Small intestine (tissue), 7 donors: ENCODE measurements at regions not wholly inside any gene's neighbourhood (a gene's known extent, or its start where the extent isn't known, plus 50 kb on each side); places are given as distances from the start of the nearest gene placed in this dataset.

Source experiments
- DNase-seq, 2 donors: peaks; one replicate each; pipeline versions ENCODE4 v3.0.0 to v3.0.0-alpha.2; 2013
- FAIRE-seq: peaks from 2 replicates; lab custom pipeline; 2012; peaks lifted over from hg19 to GRCh38; lab: Jason Lieb, UNC
- H3K27ac ChIP-seq, 3 donors: one replicate each; pipeline ENCODE4 v1.5.1; 2013; ENCODE audit warnings: low read length in 2 of 3, mild to moderate bottlenecking in 2 of 3, control low read depth in 1 of 3, inconsistent platforms in 1 of 3, low read depth in 1 of 3, moderate library complexity in 1 of 3
- H3K27me3 ChIP-seq, 3 donors: one replicate each; pipeline ENCODE4 v1.6.1; 2013; ENCODE audit warnings: low read length in 3 of 3, inconsistent platforms in 1 of 3; ENCODE audit not compliant: control insufficient read depth in 3 of 3, insufficient read depth in 3 of 3
- H3K36me3 ChIP-seq, 3 donors: one replicate each; pipeline ENCODE4 v1.6.1; 2013; ENCODE audit warnings: low read length in 3 of 3, inconsistent platforms in 1 of 3, low read depth in 1 of 3, mild to moderate bottlenecking in 1 of 3, moderate library complexity in 1 of 3; ENCODE audit not compliant: control insufficient read depth in 3 of 3, insufficient read depth in 2 of 3
- H3K4me1 ChIP-seq, 3 donors: one replicate each; pipeline ENCODE4 v1.6.1; 2013; ENCODE audit warnings: low read length in 2 of 3, inconsistent platforms in 1 of 3, low read depth in 1 of 3, mild to moderate bottlenecking in 1 of 3, moderate library complexity in 1 of 3; ENCODE audit not compliant: control insufficient read depth in 3 of 3, insufficient read depth in 2 of 3
- H3K4me3 ChIP-seq, 3 donors: one replicate each; pipeline ENCODE4 v1.5.1; 2013; ENCODE audit warnings: low read length in 3 of 3, control low read depth in 1 of 3, inconsistent platforms in 1 of 3, low read depth in 1 of 3, mild to moderate bottlenecking in 1 of 3, moderate library complexity in 1 of 3
- H3K9me3 ChIP-seq, 2 donors: one replicate each; pipeline ENCODE4 v1.6.1; 2013; ENCODE audit warnings: low read depth in 1 of 2, low read length in 1 of 2; ENCODE audit not compliant: control insufficient read depth in 2 of 2, insufficient read depth in 1 of 2
- WGBS, 3 donors: extraction: QIAGEN DNeasy Blood & Tissue Kit; methylation state at CpG; one replicate each; pipeline ENCODE4 v1.1.7; 2013; 5-methylcytosine and 5-hydroxymethylcytosine counted together
- donor health status: healthy with polysubstance abuse.
- donor health status: control.
- donor health status: control.
- donor health status: Bipolar disorder and iron deficiency.
- donor health status: healthy.

- no peaks in the 10 kb centered on the region for H3K9me3 ChIP-seq
- WGBS, 3 donors = 80 to 86% (median 85%) methylated on average over 6 of the region's 6 CpGs
- peak overlapping the region in 1 of 3 donors; percentile 52 for H3K27ac ChIP-seq
- FAIRE-seq (no peak), DNase-seq (no peak)
- no peaks in the 10 kb centered on the region for H3K36me3 ChIP-seq
- H3K27me3 ChIP-seq = no peaks in the 10 kb centered on the region
- H3K4me1 ChIP-seq = peaks cover 0 to 4% (median 0%) of the 10 kb centered on the region in 3 donors
- H3K4me3 ChIP-seq = no peak overlapping the region
Measured at GRCh38 chr2:230644356-230644935, 68.2 kb upstream of the CAB39 start.

- H3K27ac ChIP-seq = no peak overlapping the region
- no peaks in the 10 kb centered on the region for H3K36me3 ChIP-seq
- no peaks in the 10 kb centered on the region for H3K9me3 ChIP-seq
- FAIRE-seq (no peak), DNase-seq (no peak)
- no peaks in the 10 kb centered on the region for H3K27me3 ChIP-seq
- WGBS, 3 donors = 81 to 87% (median 87%) methylated on average over 8 of the region's 8 CpGs
- peaks cover 0 to 2% (median 0%) of the 10 kb centered on the region in 3 donors for H3K4me1 ChIP-seq
- no peak overlapping the region for H3K4me3 ChIP-seq
Measured at GRCh38 chr2:230648356-230648755, 64.3 kb upstream of the CAB39 start.

- DNase-seq (no peak), FAIRE-seq (no peak)
- Histone ChIP-seq H3K4me3 (no peak overlapping the region), H3K27me3 (no peaks in the 10 kb centered on the region), H3K4me1 (no peaks in the 10 kb centered on the region), H3K9me3 (no peaks in the 10 kb centered on the region), H3K27ac (no peak overlapping the region), H3K36me3 (no peaks in the 10 kb centered on the region)
- 63 to 70% (median 68%) methylated on average over 7 of the region's 7 CpGs for WGBS, 3 donors
Measured at GRCh38 chr2:230650585-230651137, 62.0 kb upstream of the CAB39 start.

GRCh38 chr2:230654057-230654456, 58.6 kb upstream of the CAB39 start:
- no peak for FAIRE-seq
- no peak for DNase-seq
- WGBS, 3 donors = 83 to 89% (median 87%) methylated on average over 7 of the region's 7 CpGs
- no peaks in the 10 kb centered on the region for H3K36me3 ChIP-seq
- H3K9me3 ChIP-seq = no peaks in the 10 kb centered on the region
- no peak overlapping the region for H3K4me3 ChIP-seq
- H3K27ac ChIP-seq = no peak overlapping the region
- H3K27me3 ChIP-seq = no peaks in the 10 kb centered on the region
- no peaks in the 10 kb centered on the region for H3K4me1 ChIP-seq

- no peaks in the 10 kb centered on the region for H3K27me3 ChIP-seq
- no peak overlapping the region for H3K27ac ChIP-seq
- 92 to 94% (median 94%) methylated on average over 12 of the region's 12 CpGs for WGBS, 3 donors
- no peak for DNase-seq
- no peaks in the 10 kb centered on the region for H3K36me3 ChIP-seq
- no peak for FAIRE-seq
- H3K9me3 ChIP-seq = no peaks in the 10 kb centered on the region
- no peak overlapping the region for H3K4me3 ChIP-seq
- no peaks in the 10 kb centered on the region for H3K4me1 ChIP-seq
Measured at GRCh38 chr2:230657462-230657861, 55.2 kb upstream of the CAB39 start.

- Histone ChIP-seq H3K4me3 (no peak overlapping the region), H3K27me3 (no peaks in the 10 kb centered on the region), H3K9me3 (no peaks in the 10 kb centered on the region), H3K4me1 (no peaks in the 10 kb centered on the region), H3K36me3 (no peaks in the 10 kb centered on the region), H3K27ac (no peak overlapping the region)
- 88 to 97% (median 89%) methylated on average over 10 of the region's 10 CpGs for WGBS, 3 donors
- DNase-seq (no peak), FAIRE-seq (no peak)
Measured at GRCh38 chr2:230657906-230658305, 54.7 kb upstream of the CAB39 start.

- FAIRE-seq = no peak
- no peak for DNase-seq
- 79 to 89% (median 82%) methylated on average over 1 of the region's 1 CpG for WGBS, 3 donors
- Histone ChIP-seq H3K4me3 (no peak overlapping the region), H3K36me3 (no peaks in the 10 kb centered on the region), H3K27ac (peak overlapping the region in 1 of 3 donors; percentile 9), H3K27me3 (no peaks in the 10 kb centered on the region), H3K9me3 (no peaks in the 10 kb centered on the region), H3K4me1 (no peaks in the 10 kb centered on the region)
Measured at GRCh38 chr2:230658577-230658876, 54.1 kb upstream of the CAB39 start.

GRCh38 chr2:230658877-230659652, 53.6 kb upstream of the CAB39 start:
- no peak for FAIRE-seq
- no peaks in the 10 kb centered on the region for H3K9me3 ChIP-seq
- 65 to 79% (median 70%) methylated on average over 11 of the region's 11 CpGs for WGBS, 3 donors
- peak overlapping the region in 1 of 3 donors; percentile 9 for H3K27ac ChIP-seq
- H3K27me3 ChIP-seq = no peaks in the 10 kb centered on the region
- no peak for DNase-seq
- no peaks in the 10 kb centered on the region for H3K36me3 ChIP-seq
- no peak overlapping the region for H3K4me3 ChIP-seq
- H3K4me1 ChIP-seq = no peaks in the 10 kb centered on the region
